Neural progenitor cell (in vitro differentiated cells): ENCODE measurements at regions not wholly inside any gene's neighbourhood (a gene's known extent, or its start where the extent isn't known, plus 50 kb on each side); places are given as distances from the start of the nearest gene placed in this dataset.

ENCODE experiments used
- EZH2 ChIP-seq: fragments of 200-600 bp; sonication (generic); IDR thresholded peaks from 2 replicates; pipeline ENCODE4 v1.6.1; 2017; ENCODE audit warnings: antibody characterized with exemption, mild to moderate bottlenecking, moderate library complexity
- EZH2phosphoT487 ChIP-seq: fragments of 200-600 bp; sonication (generic); IDR thresholded peaks from 2 replicates; pipeline ENCODE4 v1.6.1; 2017; ENCODE audit warnings: antibody characterized with exemption
- TF ChIP-seq, protein P1 (sequence below): fragments of 200-600 bp; sonication (generic); IDR thresholded peaks from 2 replicates; pipeline ENCODE4 v1.5.1; 2017; ENCODE audit warnings: antibody characterized with exemption, mild to moderate bottlenecking

DNA sequence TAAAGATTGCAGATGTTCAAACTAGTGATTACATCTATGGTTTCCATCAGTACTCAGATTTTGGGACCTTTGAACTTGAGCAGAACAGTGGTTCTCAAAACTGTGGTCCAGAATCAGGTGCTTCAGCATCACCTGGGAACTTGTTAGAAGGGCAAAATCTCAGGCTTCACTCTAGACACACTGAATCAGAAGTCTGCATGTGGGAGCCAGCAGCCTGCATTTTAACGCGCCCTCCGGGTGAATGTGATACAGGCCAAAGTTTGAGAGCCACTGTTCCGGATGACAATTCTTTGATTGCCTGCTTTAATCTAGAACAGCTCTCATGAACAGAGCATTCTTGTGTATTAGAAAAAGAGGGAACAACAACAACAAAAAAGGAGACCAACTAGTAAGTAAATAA lies 261.7 kb downstream of the GPD2 start:
- TF ChIP-seq, protein P1, sequence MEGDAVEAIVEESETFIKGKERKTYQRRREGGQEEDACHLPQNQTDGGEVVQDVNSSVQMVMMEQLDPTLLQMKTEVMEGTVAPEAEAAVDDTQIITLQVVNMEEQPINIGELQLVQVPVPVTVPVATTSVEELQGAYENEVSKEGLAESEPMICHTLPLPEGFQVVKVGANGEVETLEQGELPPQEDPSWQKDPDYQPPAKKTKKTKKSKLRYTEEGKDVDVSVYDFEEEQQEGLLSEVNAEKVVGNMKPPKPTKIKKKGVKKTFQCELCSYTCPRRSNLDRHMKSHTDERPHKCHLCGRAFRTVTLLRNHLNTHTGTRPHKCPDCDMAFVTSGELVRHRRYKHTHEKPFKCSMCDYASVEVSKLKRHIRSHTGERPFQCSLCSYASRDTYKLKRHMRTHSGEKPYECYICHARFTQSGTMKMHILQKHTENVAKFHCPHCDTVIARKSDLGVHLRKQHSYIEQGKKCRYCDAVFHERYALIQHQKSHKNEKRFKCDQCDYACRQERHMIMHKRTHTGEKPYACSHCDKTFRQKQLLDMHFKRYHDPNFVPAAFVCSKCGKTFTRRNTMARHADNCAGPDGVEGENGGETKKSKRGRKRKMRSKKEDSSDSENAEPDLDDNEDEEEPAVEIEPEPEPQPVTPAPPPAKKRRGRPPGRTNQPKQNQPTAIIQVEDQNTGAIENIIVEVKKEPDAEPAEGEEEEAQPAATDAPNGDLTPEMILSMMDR, result no peak
- TF ChIP-seq EZH2phosphoT487 (no peak), EZH2 (no peak)
